Loucy (cell line): ENCODE measurements at regions not wholly inside any gene's neighbourhood (a gene's known extent, or its start where the extent isn't known, plus 50 kb on each side); places are given as distances from the start of the nearest gene placed in this dataset.

Experiments
- CTCF ChIP-seq: fragments of 200-600 bp; sonication (generic); conservative IDR thresholded peaks from 2 replicates; pipeline ENCODE4 v1.5.1; 2014; ENCODE audit warnings: mild to moderate bottlenecking, antibody characterized with exemption, low read length
- EZH2phosphoT487 ChIP-seq: fragments of 200-600 bp; IDR thresholded peaks from 2 replicates; pipeline ENCODE4 v1.6.1; 2018; ENCODE audit warnings: antibody characterized with exemption, mild to moderate bottlenecking, moderate library complexity, borderline replicate concordance

GRCh38 chr2:128867311-128867710, 548.6 kb upstream of the HS6ST1 start:
- TF ChIP-seq CTCF (no peak), EZH2phosphoT487 (no peak)
